GM21737 (cell line): ENCODE measurements at regions not wholly inside any gene's neighbourhood (a gene's known extent, or its start where the extent isn't known, plus 50 kb on each side); places are given as distances from the start of the nearest gene placed in this dataset.

Source experiments
- ATAC-seq: cut with Tn5 transposase; IDR thresholded peaks from one replicate; pipeline ENCODE4 v1.9.1; 2021; ENCODE audit warnings: mild to moderate bottlenecking, moderate library complexity; ENCODE audit not compliant: unreplicated experiment

DNA sequence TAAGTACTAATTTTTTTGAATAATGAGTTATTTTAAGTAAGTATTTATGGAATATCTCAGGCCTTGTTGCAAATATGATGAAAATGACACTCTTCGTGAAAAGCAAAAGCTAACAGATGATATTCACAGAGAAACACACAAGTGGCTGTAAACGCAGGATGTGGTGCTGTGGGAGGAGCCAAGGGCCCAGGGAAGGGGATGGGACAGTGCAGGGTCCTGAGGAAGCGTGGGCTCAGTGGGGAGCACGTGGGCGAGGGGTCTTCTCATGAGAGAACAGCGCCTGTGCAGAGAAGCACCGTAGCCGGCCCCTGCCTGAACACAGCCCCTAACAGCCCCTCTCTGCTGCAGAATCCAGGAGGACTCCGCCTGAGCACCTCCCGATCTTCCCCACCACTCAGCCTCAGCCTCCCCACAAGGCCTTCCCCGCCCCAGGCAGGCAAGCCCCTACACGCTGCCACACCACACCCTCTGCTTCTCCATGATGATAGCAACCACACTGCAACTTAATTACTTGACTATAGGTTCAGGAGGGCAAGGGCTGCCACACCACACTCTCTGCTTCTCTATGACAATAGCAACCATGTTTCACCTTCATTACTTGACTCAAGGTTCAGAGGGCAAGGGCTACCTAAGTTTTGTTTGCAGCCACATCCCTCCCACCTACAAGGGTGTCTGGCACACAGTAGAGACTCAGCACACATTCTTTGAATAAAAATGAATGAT lies 152.6 kb upstream of the RNF32 start:
- no peak for ATAC-seq

DNA sequence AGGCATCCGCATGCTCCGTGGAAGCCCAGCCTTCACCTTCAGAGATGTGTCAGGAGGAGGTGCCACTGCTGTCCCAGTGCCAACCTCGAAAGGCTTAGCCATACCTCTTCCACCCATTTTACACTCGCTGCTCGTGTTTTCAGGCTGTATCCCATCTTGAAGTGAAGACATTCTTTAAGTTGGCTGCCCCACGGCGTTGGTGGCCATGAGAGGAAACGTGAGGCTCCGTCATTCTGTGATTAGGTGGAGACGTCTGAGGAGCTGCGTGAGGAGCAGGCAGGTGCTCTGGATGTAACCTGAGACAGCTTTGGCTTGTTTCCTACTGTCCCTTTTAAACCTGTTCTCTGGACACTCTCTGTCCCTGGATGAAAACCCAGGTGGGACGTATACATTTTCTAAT lies 159.9 kb upstream of the RNF32 start:
- no peak for ATAC-seq

DNA sequence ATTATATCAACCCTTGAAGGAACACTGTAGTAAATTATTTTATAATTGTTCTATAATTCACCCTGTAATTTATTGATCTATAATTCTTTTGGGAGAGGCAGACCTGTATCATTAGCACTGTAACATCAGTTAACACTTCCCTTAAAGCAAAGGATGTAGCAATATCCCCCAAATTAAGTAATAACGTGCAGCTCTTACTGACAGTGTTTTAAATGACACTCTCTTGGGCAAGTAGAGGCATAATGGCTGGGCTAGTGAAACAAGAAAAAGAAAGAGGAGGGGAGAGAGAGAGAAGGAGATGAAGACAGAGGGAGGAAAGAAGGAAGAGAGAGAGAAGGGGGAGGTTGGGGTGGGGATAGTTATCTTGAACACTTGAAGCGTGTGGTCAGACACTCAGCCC lies 161.0 kb upstream of the RNF32 start:
- ATAC-seq = no peak

DNA sequence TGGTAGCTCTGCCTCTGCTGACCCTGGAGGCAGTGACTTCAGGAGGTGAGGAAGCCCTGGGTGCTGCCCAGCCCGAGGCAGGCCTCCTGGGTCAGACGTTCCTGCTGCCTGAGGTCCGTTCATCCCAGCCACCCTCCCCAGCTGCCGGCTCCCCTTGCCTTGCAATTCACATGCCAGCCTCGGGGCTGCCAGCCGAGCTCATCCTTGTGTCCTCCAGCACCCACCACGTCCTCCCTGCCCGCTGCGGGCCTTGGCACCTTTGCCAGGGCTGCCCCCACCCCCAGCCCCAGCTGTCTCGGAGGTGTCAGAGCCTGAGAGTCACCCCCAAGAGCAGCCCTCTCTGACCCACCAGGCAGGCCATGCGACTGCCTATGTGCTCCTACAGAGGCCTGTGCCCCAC lies 162.1 kb upstream of the RNF32 start:
- ATAC-seq = no peak

DNA sequence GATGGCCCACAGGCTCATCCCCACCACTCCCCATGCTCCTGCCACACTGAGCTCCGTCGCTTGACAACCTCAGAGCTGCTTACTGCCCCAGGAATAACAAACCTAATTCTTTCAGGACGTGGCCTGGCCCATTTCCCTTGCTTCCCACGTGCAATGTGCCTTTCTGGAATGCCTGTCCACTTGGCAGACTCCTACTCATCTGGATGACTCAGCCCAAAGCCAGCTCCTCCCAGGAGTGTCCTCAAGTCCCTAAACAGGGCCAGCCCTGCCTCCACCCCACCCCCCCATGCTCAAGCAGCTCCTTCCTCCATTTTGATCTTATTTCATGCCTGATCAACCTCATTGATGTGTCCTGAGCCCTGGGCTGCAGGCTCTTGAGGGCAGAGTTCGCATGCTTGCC lies 164.9 kb upstream of the RNF32 start:
- no peak for ATAC-seq

DNA sequence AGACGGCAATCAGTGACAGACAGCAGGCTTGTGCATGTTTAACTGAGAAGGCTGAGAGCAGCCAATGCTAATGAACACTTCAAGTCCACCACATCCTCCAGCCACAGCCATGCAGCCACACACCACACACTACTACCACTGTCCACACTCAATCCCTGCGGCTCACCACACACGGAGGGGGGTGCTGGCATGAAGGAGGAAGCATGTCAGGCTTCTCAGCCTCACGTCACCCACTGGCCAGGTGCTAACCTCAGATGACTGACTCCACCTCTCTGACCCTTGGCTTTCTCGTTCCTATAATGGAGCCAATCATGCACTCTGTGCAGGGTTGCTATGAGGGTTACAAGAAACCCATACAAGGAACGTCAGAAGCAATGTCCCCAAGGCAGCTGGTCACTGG lies 165.4 kb upstream of the RNF32 start:
- no peak for ATAC-seq

DNA sequence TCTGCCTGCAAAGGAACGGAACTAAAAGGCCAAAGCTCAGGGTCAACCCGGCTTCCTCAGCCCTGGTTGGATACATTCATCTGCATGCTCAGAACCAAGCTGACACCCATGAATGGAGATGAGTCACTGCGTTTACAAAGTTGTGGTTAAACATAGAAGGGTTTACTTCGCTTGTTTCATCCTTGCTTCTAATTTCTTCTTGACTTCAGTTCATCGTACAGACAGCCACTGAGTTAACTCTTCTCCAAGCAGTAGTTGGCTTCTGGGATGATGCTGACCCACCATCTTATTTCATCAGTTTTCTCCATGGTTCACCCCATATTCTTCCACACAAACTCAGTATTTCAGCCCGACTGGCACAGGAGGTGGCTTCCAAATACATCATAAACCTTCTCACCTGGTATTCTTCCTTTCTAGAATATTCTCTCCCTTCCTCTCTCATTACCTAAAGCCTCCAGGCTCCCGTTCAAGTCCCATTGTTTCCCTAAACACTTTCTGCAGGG lies 166.3 kb upstream of the RNF32 start:
- ATAC-seq = no peak

DNA sequence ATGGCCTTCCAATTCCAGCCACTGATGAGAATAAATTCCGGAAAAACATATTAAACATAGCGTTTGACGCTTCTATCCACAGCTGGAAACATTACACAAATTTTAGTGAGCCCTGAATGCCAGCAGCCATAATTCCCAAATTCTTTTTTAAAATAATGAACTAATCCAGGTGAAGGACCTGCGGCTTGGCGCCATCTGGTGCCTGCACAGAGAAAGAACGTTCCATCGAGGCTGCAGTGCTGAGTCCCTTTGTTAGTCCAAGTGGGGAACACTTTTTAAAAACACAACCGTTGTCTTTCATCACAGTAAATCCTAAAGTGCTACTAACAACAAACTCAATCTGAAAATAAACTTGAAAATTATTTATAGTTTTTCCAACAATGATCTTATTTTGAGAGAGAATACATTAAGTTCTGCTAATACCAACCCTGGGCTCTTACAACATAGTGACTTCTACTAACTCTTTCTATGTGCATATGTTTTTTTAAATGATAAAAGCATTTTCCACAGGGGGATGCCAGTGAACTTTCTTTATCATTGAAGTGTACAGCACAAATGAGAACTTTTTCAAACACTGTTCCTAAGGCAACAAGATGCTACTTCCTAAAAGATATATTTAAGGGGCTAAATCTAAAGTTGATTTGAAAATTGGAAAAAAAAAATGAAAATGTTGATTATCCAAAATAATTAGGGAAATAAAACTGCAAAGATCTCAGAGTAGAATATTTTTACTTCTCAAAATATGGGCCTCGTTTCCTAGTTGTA lies 166.9 kb upstream of the RNF32 start:
- ATAC-seq = no peak

DNA sequence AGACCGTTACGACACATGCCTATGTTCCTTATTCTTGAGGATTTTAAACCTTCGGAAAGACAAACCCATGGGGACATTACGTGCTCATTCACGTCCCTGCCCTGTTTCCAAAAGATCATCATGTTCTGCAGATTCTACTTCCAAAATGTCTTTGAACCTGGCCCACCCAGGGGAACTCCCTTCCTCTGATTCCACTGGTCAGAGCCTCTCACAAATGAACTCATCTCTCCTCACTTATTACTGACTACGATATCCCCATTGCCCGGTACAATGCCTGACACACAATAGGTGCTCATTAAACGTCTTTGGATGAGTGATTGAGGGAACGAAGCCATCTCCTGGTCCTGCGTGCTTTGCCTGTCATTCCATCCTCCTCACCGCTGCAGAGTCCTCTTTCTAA lies 168.3 kb upstream of the RNF32 start:
- no peak for ATAC-seq

DNA sequence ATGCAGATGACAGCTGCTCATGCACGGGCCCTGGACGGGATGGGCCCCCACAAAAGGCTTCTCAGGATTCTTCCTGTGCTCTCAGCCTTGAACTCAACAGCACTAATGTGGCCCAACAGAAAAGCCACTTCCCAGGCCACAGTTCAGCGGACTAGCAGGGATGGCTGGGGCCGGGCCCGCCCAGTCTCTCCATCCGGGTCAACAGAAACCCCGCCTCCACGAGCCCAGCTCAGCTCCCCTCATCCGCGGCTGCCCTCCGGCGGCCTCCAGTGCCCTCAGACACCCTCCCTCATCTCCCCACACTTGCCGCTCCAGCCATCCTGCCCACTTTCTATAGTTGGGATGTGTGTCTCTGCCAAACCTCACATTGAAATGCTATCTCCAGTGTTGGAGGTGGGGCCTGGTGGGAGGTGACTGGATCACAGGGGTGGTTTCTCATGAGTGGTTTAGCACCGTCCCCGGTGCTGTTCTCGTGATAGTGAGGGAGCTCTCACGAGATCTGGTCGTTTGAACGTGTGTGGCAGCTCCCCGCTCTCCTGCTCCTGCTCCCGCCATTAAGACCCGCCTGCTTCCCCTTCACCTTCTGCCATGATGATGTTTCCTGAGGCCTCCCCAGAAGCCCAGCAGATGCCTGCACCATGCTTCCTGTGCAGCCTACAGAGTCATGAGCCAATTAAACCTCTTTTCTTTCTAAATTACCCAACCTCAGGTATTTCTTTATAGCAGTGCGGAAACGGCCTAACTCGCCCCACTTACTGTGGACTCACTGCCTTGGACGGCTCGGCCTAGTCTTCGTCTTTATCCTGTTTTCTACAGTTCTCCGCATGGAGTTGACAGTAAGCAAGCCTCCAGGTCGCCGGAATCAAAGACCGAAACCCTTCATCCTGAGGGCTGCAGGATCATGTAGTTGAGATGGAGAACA lies 169.9 kb upstream of the RNF32 start:
- ATAC-seq = no peak

DNA sequence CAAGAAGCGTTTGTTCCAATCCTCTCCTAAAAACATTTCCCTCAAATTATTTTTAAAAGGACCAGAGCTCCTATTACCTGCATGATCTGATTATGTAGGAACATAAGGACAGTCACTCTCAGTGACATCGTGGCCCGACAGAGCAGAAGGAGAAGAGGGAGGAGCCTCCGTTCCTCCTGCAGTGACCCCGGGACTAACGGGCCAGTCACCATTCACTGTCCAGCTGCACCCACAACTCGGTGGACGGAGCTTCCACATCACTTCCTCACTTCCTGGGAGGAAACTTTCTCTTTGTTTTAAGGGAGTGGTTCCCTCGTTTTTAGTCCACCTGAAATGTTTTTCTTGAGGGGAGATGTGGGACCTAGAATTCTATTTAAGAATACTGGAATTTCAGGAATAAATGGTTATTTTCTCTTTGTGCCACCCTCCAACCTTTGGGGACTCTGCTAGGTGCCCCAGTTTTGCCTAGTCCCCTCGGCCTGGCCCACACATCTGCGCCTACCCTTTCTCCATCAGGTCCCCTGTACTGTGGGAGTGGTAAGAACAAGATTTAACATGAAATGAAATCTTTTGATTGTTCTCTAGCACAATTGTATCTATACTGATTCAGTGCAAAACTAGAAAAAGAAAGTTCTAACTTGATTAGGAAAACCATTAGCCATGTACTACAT lies 173.5 kb upstream of the RNF32 start:
- no peak for ATAC-seq

DNA sequence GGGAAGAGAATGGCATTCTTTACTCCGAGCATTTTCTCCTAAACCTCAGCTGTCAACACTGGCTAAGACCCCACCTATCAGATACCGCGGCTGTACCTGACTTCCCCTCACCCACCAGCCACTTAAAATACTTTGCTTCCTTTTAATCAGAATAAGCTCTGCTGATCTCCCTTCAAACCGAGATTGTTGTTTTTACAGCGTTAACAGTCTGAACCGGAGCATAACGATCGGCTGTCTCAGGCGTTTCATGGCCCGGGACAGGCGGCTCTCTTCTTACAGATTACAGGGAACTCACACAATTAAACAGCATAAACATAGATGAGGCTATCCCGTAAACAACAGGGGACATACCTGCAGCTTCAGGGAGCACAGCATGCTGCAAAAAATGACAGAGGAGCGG lies 174.3 kb upstream of the RNF32 start:
- no peak for ATAC-seq

DNA sequence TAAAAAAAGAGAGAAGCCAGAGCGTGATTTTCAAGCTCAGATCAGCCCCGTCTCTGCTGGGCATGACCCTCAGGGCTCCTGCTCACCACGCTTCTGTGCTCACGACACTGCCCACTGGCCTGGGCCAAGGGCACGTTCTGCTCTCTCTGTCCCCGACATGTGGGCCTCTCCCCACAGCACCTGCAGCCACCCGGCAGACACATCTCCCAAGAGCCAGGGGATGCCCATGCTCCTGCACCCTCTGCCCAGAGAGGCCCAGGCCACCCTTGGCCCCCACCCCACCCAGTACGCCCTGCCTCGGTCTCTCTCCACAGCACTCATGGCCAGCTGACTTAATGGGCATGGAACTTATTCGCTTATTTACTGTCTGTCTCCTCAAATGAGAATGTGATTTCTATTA lies 175.4 kb upstream of the RNF32 start:
- no peak for ATAC-seq

DNA sequence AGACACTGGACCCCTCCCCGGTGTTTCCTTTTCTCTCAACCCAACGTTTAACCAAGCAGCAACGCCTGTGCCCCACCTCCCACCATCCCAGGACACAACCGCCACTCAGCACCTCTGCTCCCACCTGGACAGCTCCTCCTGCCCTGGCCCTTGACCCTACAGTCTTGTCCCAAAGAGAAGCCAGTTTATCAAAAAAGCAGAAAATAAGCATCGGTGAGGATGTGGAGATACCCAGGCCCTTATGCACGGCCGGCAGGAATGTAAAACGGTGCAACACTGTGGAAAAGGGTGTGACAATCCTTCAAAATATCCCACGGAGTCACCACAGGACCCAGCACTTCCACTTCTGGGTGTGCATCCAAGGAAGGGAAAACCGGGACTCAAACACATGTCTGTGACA lies 176.2 kb upstream of the RNF32 start:
- ATAC-seq = no peak

DNA sequence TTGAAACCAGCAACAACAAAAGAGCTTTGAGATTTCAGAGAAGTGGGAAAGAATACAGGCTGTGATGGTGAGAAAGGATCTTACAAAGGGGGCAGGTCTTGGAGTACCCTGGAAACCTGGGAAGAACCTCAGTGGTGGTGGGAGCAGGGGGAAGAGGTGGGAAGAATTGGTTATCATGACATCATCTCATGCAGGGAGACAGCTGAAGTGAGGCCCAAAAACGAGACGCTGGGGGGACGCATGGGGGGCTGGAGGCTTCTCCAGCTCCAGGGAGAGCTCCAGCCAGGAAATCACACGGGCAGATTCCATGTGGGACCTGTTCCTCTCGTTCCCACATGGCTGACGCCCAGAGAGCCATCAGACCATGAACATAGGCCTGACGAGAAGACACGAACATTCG lies 177.3 kb upstream of the RNF32 start:
- no peak for ATAC-seq

DNA sequence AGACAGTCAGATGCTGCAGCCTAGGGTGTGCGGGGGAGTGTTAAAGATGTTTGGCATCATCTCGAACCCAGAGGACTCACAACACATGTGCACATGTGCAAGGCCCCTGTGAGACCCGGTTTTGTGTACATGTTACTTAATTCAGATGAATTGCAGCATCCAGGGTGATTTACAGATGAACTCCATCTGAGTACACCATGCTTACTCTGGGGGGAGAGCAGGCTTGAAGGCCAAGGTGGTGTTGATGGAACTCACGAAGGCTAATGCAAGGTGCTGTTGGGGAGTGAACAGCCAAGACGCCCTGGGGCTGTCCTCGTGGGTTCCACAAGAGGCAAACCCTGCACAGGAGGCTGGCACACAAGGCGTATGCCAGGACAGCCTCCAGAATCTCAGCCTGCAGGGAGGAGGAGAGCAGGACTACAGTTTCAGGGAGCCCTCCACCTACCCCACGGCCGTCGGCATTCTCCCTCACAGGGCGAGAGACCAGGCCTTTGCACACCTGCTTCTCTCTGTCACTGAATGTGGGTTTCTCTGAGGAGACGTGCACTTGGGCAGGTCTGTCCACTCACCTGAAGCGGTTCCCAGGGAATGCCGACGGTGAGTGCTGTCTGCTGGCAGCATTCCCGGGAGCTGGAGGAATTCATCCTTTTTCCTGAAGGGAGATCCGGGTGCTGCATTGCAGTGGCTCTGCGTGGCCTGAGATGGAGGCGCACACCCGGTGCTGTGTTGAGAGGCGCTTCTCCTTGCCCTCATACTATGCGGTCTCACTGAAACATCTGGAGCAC lies 178.5 kb upstream of the RNF32 start:
- no peak for ATAC-seq

DNA sequence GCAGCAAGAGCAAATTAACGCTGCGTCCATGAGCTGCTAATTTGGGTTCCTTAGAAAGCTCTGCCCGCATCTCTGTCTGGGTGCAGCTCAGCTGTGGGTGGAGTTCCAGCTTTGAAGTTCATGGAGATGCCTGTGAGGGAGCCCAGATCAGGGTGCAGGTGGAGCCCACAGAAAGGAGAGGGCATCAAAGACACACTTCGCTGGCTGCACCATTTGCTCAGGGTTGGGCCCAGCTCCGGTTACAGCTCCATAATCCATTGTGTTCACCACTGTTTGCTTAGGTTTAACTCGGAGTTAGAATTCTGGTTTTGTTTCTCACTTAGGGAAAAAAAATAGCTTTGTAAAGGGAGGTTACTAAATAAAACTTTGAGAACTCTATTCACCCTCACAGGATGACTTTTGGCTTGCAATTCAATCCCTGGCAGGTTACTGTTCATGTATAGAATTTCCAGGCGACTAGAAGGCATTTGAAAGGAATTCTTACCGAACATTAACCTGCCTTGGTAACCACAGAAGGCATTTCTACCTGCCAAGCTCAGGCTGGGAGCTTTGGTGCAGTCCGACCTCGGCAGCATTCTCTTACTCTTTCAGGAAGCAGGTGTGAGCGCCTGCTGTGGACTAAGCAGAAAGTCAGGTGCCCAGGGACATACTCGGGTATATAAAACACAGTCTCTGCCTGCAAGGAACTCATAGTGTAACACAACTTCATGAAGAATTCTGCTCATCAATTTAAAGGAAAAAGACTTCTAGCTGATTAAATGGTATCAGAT lies 179.5 kb upstream of the RNF32 start:
- no peak for ATAC-seq

DNA sequence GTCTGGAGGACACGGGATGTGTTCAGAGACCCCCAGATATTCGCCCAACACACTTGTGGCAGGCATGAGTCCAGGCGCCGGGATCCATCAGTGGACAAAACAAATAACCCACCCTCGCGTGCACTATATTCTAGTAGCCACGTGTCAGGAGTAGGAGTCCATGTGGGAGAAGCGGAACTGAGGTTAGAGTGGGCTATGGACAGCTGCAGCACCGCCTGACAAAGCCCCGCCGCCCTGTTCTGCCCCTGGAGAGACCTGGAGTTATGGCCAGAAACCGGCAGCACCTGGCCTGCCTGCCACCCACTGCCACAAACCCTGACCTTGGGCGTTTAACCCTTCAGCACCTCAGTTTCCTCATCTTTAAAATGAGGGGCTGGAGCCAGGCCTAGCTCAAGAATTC lies 181.0 kb upstream of the RNF32 start:
- no peak for ATAC-seq

DNA sequence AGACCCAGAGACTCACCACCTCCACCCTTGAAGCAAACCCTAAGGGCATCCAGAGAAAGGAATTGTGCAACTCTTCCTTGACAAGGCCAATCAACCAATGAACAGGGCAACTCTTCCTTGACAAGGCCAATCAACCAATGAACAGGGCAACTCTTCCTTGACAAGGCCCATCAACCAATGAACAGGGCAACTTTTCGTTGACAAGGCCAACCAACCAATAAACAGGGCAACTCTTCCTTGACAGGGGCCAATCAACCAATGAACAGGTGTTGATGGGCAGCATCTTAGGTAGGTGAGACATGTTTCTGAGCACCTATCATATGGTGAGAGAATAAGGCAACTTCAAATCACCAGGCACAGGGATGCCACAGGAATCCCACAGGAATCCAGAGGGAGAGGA lies 181.5 kb upstream of the RNF32 start:
- ATAC-seq = no peak
